ENCODE measurements at regions not wholly inside any gene's neighbourhood (a gene's known extent, or its start where the extent isn't known, plus 50 kb on each side); places are given as distances from the start of the nearest gene placed in this dataset.
"Not testable (repeated sequence)": the region's sequence is repeated elsewhere in the genome, so short reads cannot be mapped to it uniquely, and the experiment has no call there.

GRCh38 chr2:111355823-111356511 lies 235.3 kb downstream of the BCL2L11 start:
- not testable (repeated sequence) for H3K4ac ChIP-seq (ENCODE audit: low read length); H3K18ac ChIP-seq (ENCODE audit: low read length); H2AFZ ChIP-seq (ENCODE audit: low read length); H4K91ac ChIP-seq (ENCODE audit: low read depth, low read length, poor library complexity); H3K9ac ChIP-seq (ENCODE audit: low read depth, low read length, poor library complexity); H4K8ac ChIP-seq (ENCODE audit: low read depth, low read length); H3K4me2 ChIP-seq (ENCODE audit: insufficient read depth, low read length, poor library complexity, severe bottlenecking); DNase-seq (ENCODE audit: low spot score); H3K4me1 ChIP-seq (ENCODE audit: control insufficient read depth in 2 of 2, insufficient read depth in 1 of 2, low read depth in 1 of 2, low read length in 2 of 2); H3K27ac ChIP-seq (replicated peaks; ENCODE audit: low read length); H3K9me3 ChIP-seq (replicated peaks in 1 of 2; ENCODE audit: control insufficient read depth in 2 of 2, insufficient read depth in 1 of 2, low read depth in 1 of 2, low read length in 2 of 2); H3K4me3 ChIP-seq (ENCODE audit: low read length in 2 of 2); H3K79me1 ChIP-seq (ENCODE audit: low read depth, low read length); H2BK12ac ChIP-seq (ENCODE audit: low read length); H2BK15ac ChIP-seq (ENCODE audit: low read length); H3K27me3 ChIP-seq (ENCODE audit: control insufficient read depth in 3 of 3, insufficient read depth in 3 of 3, low read depth in 1 of 3, low read length in 3 of 3); H3K23ac ChIP-seq (ENCODE audit: low read depth, low read length, poor library complexity); H3K14ac ChIP-seq (ENCODE audit: low read length); H3K36me3 ChIP-seq (replicated peaks in 1 of 2; ENCODE audit: control insufficient read depth in 2 of 2, insufficient read depth in 2 of 2, low read length in 2 of 2); H2BK120ac ChIP-seq (ENCODE audit: low read depth, low read length); H2BK5ac ChIP-seq (ENCODE audit: low read length); H2AK5ac ChIP-seq (ENCODE audit: low read depth, low read length)
- WGBS, 2 donors (ENCODE audit: extremely low coverage in 2 of 2, insufficient read length in 2 of 2, insufficient replicate concordance in 1 of 2): no CpG with 5 or more reads among the region's 11 CpGs

GRCh38 chr2:111356512-111357031 lies 235.9 kb downstream of the BCL2L11 start:
- not testable (repeated sequence) for H3K4me3 ChIP-seq (ENCODE audit: low read length in 2 of 2); H3K36me3 ChIP-seq (replicated peaks in 1 of 2; ENCODE audit: control insufficient read depth in 2 of 2, insufficient read depth in 2 of 2, low read length in 2 of 2); H2BK5ac ChIP-seq (ENCODE audit: low read length); DNase-seq (ENCODE audit: low spot score); H3K4me2 ChIP-seq (ENCODE audit: insufficient read depth, low read length, poor library complexity, severe bottlenecking); H3K9me3 ChIP-seq (replicated peaks in 1 of 2; ENCODE audit: control insufficient read depth in 2 of 2, insufficient read depth in 1 of 2, low read depth in 1 of 2, low read length in 2 of 2); H2BK12ac ChIP-seq (ENCODE audit: low read length); H3K79me1 ChIP-seq (ENCODE audit: low read depth, low read length); H3K14ac ChIP-seq (ENCODE audit: low read length); H3K9ac ChIP-seq (ENCODE audit: low read depth, low read length, poor library complexity); H3K18ac ChIP-seq (ENCODE audit: low read length); H2AFZ ChIP-seq (ENCODE audit: low read length); H3K4me1 ChIP-seq (ENCODE audit: control insufficient read depth in 2 of 2, insufficient read depth in 1 of 2, low read depth in 1 of 2, low read length in 2 of 2); H3K23ac ChIP-seq (ENCODE audit: low read depth, low read length, poor library complexity); H2BK15ac ChIP-seq (ENCODE audit: low read length); H4K8ac ChIP-seq (ENCODE audit: low read depth, low read length); H3K27me3 ChIP-seq (ENCODE audit: control insufficient read depth in 3 of 3, insufficient read depth in 3 of 3, low read depth in 1 of 3, low read length in 3 of 3); H2BK120ac ChIP-seq (ENCODE audit: low read depth, low read length); H3K4ac ChIP-seq (ENCODE audit: low read length); H3K27ac ChIP-seq (replicated peaks; ENCODE audit: low read length); H2AK5ac ChIP-seq (ENCODE audit: low read depth, low read length); H4K91ac ChIP-seq (ENCODE audit: low read depth, low read length, poor library complexity)
- whole genome bisulfite sequencing, 2 donors (ENCODE audit: extremely low coverage in 2 of 2, insufficient read length in 2 of 2, insufficient replicate concordance in 1 of 2): no CpG with 5 or more reads among the region's 6 CpGs

GRCh38 chr2:111365986-111366640 lies 245.4 kb downstream of the BCL2L11 start:
- no CpG with 5 or more reads among the region's 37 CpGs for WGBS, 2 donors (ENCODE audit: extremely low coverage in 2 of 2, insufficient read length in 2 of 2, insufficient replicate concordance in 1 of 2)

GRCh38 chr2:111366641-111367029 lies 245.9 kb downstream of the BCL2L11 start:
- H3K27ac ChIP-seq (replicated peaks; ENCODE audit: low read length); DNase-seq (ENCODE audit: low spot score); H3K27me3 ChIP-seq (ENCODE audit: control insufficient read depth in 3 of 3, insufficient read depth in 3 of 3, low read depth in 1 of 3, low read length in 3 of 3); H2BK12ac ChIP-seq (ENCODE audit: low read length); H3K36me3 ChIP-seq (replicated peaks in 1 of 2; ENCODE audit: control insufficient read depth in 2 of 2, insufficient read depth in 2 of 2, low read length in 2 of 2); H2BK120ac ChIP-seq (ENCODE audit: low read depth, low read length); H2BK5ac ChIP-seq (ENCODE audit: low read length); H3K18ac ChIP-seq (ENCODE audit: low read length); H3K14ac ChIP-seq (ENCODE audit: low read length); H4K91ac ChIP-seq (ENCODE audit: low read depth, low read length, poor library complexity); H2AFZ ChIP-seq (ENCODE audit: low read length); H3K9ac ChIP-seq (ENCODE audit: low read depth, low read length, poor library complexity); H2BK15ac ChIP-seq (ENCODE audit: low read length); H3K23ac ChIP-seq (ENCODE audit: low read depth, low read length, poor library complexity); H3K4me2 ChIP-seq (ENCODE audit: insufficient read depth, low read length, poor library complexity, severe bottlenecking); H3K79me1 ChIP-seq (ENCODE audit: low read depth, low read length); H3K4me3 ChIP-seq (ENCODE audit: low read length in 2 of 2); H3K9me3 ChIP-seq (replicated peaks in 1 of 2; ENCODE audit: control insufficient read depth in 2 of 2, insufficient read depth in 1 of 2, low read depth in 1 of 2, low read length in 2 of 2); H2AK5ac ChIP-seq (ENCODE audit: low read depth, low read length); H3K4ac ChIP-seq (ENCODE audit: low read length); H4K8ac ChIP-seq (ENCODE audit: low read depth, low read length); H3K4me1 ChIP-seq (ENCODE audit: control insufficient read depth in 2 of 2, insufficient read depth in 1 of 2, low read depth in 1 of 2, low read length in 2 of 2): not testable (repeated sequence)
- no CpG with 5 or more reads among the region's 14 CpGs for WGBS, 2 donors (ENCODE audit: extremely low coverage in 2 of 2, insufficient read length in 2 of 2, insufficient replicate concordance in 1 of 2)

More at GRCh38 chr2:111365986-111366640, 245.4 kb downstream of the BCL2L11 start:
- not testable (repeated sequence) for H3K4ac ChIP-seq (ENCODE audit: low read length); H3K4me3 ChIP-seq (ENCODE audit: low read length in 2 of 2); H3K27ac ChIP-seq (replicated peaks; ENCODE audit: low read length); H3K79me1 ChIP-seq (ENCODE audit: low read depth, low read length); H2BK15ac ChIP-seq (ENCODE audit: low read length); H3K14ac ChIP-seq (ENCODE audit: low read length); H2BK12ac ChIP-seq (ENCODE audit: low read length); H3K36me3 ChIP-seq (replicated peaks in 1 of 2; ENCODE audit: control insufficient read depth in 2 of 2, insufficient read depth in 2 of 2, low read length in 2 of 2); H3K18ac ChIP-seq (ENCODE audit: low read length); H2BK5ac ChIP-seq (ENCODE audit: low read length); H2AK5ac ChIP-seq (ENCODE audit: low read depth, low read length); H2BK120ac ChIP-seq (ENCODE audit: low read depth, low read length); H3K4me1 ChIP-seq (ENCODE audit: control insufficient read depth in 2 of 2, insufficient read depth in 1 of 2, low read depth in 1 of 2, low read length in 2 of 2); H3K27me3 ChIP-seq (ENCODE audit: control insufficient read depth in 3 of 3, insufficient read depth in 3 of 3, low read depth in 1 of 3, low read length in 3 of 3); DNase-seq (ENCODE audit: low spot score); H3K23ac ChIP-seq (ENCODE audit: low read depth, low read length, poor library complexity); H3K9me3 ChIP-seq (replicated peaks in 1 of 2; ENCODE audit: control insufficient read depth in 2 of 2, insufficient read depth in 1 of 2, low read depth in 1 of 2, low read length in 2 of 2); H4K8ac ChIP-seq (ENCODE audit: low read depth, low read length); H2AFZ ChIP-seq (ENCODE audit: low read length); H3K9ac ChIP-seq (ENCODE audit: low read depth, low read length, poor library complexity); H4K91ac ChIP-seq (ENCODE audit: low read depth, low read length, poor library complexity)
- H3K4me2 ChIP-seq (ENCODE audit: insufficient read depth, low read length, poor library complexity, severe bottlenecking): peak overlapping the region; percentile 11

Measured in neuronal stem cell (in vitro differentiated cells).